GM20431 (cell line): ENCODE measurements at regions not wholly inside any gene's neighbourhood (a gene's known extent, or its start where the extent isn't known, plus 50 kb on each side); places are given as distances from the start of the nearest gene placed in this dataset.

Experiments used
- in situ Hi-C: fragments of 300-500 bp; cut with MseI, MboI; formaldehyde crosslinking; loops from one replicate; pipeline ENCODE4 v1.15.0; 2020; ENCODE audit warnings: low sequenced_read_pairs; ENCODE audit not compliant: unreplicated experiment

GRCh38 chr1:82330330-82330729 is 529.6 kb downstream of the ADGRL2 start:
- in situ Hi-C loops = no loop called here

GRCh38 chr1:82329226-82329625 is 528.5 kb downstream of the ADGRL2 start:
- in situ Hi-C loops = no loop called here

- in situ Hi-C loops = loop anchor here (25.0 kb wide), 1 partner anchor 161 kb away; no protein-coding TSS in a partner anchor
Observed at GRCh38 chr1:82323144-82323841, 522.6 kb downstream of the ADGRL2 start.

- in situ Hi-C loops = loop anchor here (25.0 kb wide), 1 partner anchor 159 kb away; no protein-coding TSS in a partner anchor
Observed at GRCh38 chr1:82321794-82322193, 521.1 kb downstream of the ADGRL2 start.

- in situ Hi-C loops = loop anchor here (25.0 kb wide), 1 partner anchor 157 kb away; no protein-coding TSS in a partner anchor
Observed at GRCh38 chr1:82319546-82319945, 518.8 kb downstream of the ADGRL2 start.

GRCh38 chr1:82318921-82319320 is 518.2 kb downstream of the ADGRL2 start:
- in situ Hi-C loops = loop anchor here (25.0 kb wide), 1 partner anchor 157 kb away; no protein-coding TSS in a partner anchor

GRCh38 chr1:82318265-82318664 is 517.5 kb downstream of the ADGRL2 start:
- in situ Hi-C loops = loop anchor here (25.0 kb wide), 1 partner anchor 156 kb away; no protein-coding TSS in a partner anchor

- in situ Hi-C loops = loop anchor here (25.0 kb wide), 1 partner anchor 155 kb away; no protein-coding TSS in a partner anchor
Observed at GRCh38 chr1:82317671-82318070, 516.9 kb downstream of the ADGRL2 start.

GRCh38 chr1:82299656-82300055 is 498.9 kb downstream of the ADGRL2 start:
- in situ Hi-C loops = loop anchor here (25.0 kb wide), 1 partner anchor 137 kb away; no protein-coding TSS in a partner anchor

GRCh38 chr1:82299056-82299455 is 498.3 kb downstream of the ADGRL2 start:
- in situ Hi-C loops = no loop called here

- in situ Hi-C loops = no loop called here
Observed at GRCh38 chr1:82297139-82297896, 496.6 kb downstream of the ADGRL2 start.

- in situ Hi-C loops = no loop called here
Observed at GRCh38 chr1:82287556-82287955, 486.8 kb downstream of the ADGRL2 start.

- in situ Hi-C loops = no loop called here
Observed at GRCh38 chr1:82284213-82284612, 483.5 kb downstream of the ADGRL2 start.

- in situ Hi-C loops = no loop called here
Observed at GRCh38 chr1:82279241-82279640, 478.5 kb downstream of the ADGRL2 start.

GRCh38 chr1:82273816-82274215 is 473.1 kb downstream of the ADGRL2 start:
- in situ Hi-C loops = no loop called here

GRCh38 chr1:82269431-82269830 is 468.7 kb downstream of the ADGRL2 start:
- in situ Hi-C loops = no loop called here

GRCh38 chr1:82268826-82269225 is 468.1 kb downstream of the ADGRL2 start:
- in situ Hi-C loops = no loop called here

- in situ Hi-C loops = no loop called here
Observed at GRCh38 chr1:82266351-82266750, 465.6 kb downstream of the ADGRL2 start.

- in situ Hi-C loops = no loop called here
Observed at GRCh38 chr1:82265436-82265835, 464.7 kb downstream of the ADGRL2 start.

- in situ Hi-C loops = no loop called here
Observed at GRCh38 chr1:82264802-82265201, 464.1 kb downstream of the ADGRL2 start.

- in situ Hi-C loops = no loop called here
Observed at GRCh38 chr1:82263396-82263795, 462.7 kb downstream of the ADGRL2 start.
